ENCODE measurements at regions not wholly inside any gene's neighbourhood (a gene's known extent, or its start where the extent isn't known, plus 50 kb on each side); places are given as distances from the start of the nearest gene placed in this dataset.
"Not testable (repeated sequence)": the region's sequence is repeated elsewhere in the genome, so short reads cannot be mapped to it uniquely, and the experiment has no call there.

DNA sequence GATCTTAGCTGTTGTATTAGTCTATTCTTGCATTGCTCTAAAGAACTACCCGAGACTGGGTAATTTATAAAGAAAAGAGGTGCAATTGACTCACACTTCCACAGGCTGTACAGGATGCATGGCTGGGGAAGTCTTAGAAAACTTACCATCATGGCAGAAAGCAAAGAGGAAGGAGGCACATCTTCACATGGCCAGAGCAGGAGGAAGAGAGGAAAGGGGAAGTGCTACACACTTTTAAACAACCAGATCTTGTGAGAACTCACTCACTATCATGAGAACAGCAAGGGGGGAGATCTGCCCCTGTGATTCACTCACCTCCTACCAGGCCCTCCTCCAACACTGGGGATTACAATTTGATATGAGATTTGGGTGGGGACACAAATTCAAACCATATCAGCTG is 494.2 kb upstream of the CCDC196 start:
- H3K27me3 Mint-ChIP-seq, result not testable (repeated sequence)
- CTCF ChIA-PET, result interaction anchor here (1.0 to 2.3 kb wide), 2 partner anchors 32 to 167 kb away, joined by 3 to 7 read pairs; no protein-coding TSS in a partner anchor

DNA sequence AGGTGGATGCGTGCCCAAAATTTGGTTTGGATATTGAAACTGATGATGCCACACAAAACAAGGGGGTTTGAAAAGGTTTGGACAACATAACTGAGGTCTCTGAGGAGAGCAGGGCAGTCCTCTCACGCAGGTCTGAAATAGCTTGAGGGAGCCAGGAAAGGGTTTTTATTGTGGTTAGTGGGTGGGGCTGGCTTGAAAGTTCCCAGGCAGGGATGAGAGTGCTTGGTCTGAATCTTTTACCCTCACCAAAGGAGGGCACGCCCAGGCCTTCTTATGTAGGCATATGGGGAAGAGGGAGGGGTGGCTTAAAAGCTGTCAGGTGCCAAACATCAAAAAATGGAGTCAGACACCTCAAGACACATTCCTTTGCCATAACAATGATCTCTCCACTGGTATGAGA is 493.1 kb upstream of the CCDC196 start:
- DNase-seq, result peak; percentile 26

More for the DNA sequence above, 494.2 kb upstream of the CCDC196 start:
- Mint-ChIP-seq H3K9me3 (peaks cover 12% of the 10 kb centered on the region), H3K4me1 (peaks cover 31% of the 10 kb centered on the region)
- H3K36me3 Mint-ChIP-seq (ENCODE audit: low read depth); POLR2A ChIA-PET; H3K27ac Mint-ChIP-seq; H3K4me3 Mint-ChIP-seq; DNase-seq: not testable (repeated sequence)

GRCh38 chr14:65993996-65994395 is 492.2 kb upstream of the CCDC196 start:
- H3K4me1 Mint-ChIP-seq, result peaks cover 31% of the 10 kb centered on the region
- DNase-seq, result no peak
- ChIA-PET CTCF (no interaction called here), POLR2A (no interaction called here)
- H3K9me3 Mint-ChIP-seq, result peaks cover 12% of the 10 kb centered on the region
- no peak overlapping the region for H3K27ac Mint-ChIP-seq
- H3K27me3 Mint-ChIP-seq, result no peaks in the 10 kb centered on the region
- no peak overlapping the region for H3K4me3 Mint-ChIP-seq
- H3K36me3 Mint-ChIP-seq (ENCODE audit: low read depth), result peaks cover 9% of the 10 kb centered on the region

More for the DNA sequence above, 493.1 kb upstream of the CCDC196 start:
- no peaks in the 10 kb centered on the region for H3K27me3 Mint-ChIP-seq
- H3K27ac Mint-ChIP-seq, result peak overlapping the region; percentile 32
- H3K36me3 Mint-ChIP-seq (ENCODE audit: low read depth), result peaks cover 6% of the 10 kb centered on the region
- H3K4me1 Mint-ChIP-seq, result peaks cover 31% of the 10 kb centered on the region
- no peak overlapping the region for H3K4me3 Mint-ChIP-seq
- peaks cover 12% of the 10 kb centered on the region for H3K9me3 Mint-ChIP-seq
- ChIA-PET POLR2A (interaction anchor here (1.5 kb wide), 1 partner anchor 581 kb away, joined by 4 read pairs; no protein-coding TSS in a partner anchor), CTCF (interaction anchor here (0.6 kb wide), 1 partner anchor 645 kb away, joined by 4 read pairs; no protein-coding TSS in a partner anchor)

DNA sequence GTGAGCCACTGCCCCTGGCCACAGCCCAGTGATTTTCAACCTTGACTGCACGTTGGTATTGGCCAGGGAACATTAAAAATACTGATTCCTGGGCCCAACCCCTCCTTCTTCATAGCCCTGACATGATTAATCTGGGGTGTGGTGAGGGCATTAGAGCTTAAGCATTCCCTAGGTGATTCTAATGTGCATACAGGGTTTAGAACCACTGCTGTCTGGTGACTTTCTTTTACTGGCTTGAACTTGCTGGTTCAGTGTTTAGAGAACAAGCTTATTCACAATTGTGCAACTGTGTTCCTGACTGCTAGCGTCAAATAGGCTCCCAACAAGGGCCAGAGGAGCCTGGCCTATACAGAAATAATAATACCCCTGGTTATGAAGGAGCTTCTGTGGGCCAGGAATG is 488.8 kb upstream of the CCDC196 start:
- DNase-seq, result no peak
- CTCF ChIA-PET, result no interaction called here
- Mint-ChIP-seq H3K36me3 (ENCODE audit: low read depth) (peaks cover 3% of the 10 kb centered on the region), H3K4me1 (peaks cover 18% of the 10 kb centered on the region), H3K27me3 (peaks cover 12% of the 10 kb centered on the region), H3K9me3 (peaks cover 24% of the 10 kb centered on the region), H3K4me3 (no peak overlapping the region), H3K27ac (no peak overlapping the region)
- POLR2A ChIA-PET, result no interaction called here

DNA sequence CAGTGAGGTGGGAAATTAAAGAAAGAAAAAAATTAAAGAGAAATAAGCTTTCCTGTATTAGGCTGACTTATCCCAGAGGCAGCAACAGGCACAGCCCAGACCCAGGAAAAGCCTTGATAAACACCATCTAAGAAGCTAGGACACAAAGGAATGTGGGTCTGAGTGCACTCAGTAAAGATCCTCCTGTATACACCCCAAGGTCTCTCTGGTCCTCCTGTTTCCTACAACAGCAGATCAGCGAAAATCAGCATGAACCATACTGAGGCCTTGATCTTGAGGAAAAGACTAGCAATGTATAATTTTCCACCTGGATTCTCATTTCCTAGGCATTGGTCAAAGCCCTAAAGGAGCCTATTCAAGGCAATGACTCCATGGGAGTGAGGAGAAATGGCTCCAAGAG is 486.3 kb upstream of the CCDC196 start:
- H3K9me3 Mint-ChIP-seq, result peaks cover 28% of the 10 kb centered on the region
- H3K4me1 Mint-ChIP-seq, result peaks cover 3% of the 10 kb centered on the region
- H3K36me3 Mint-ChIP-seq (ENCODE audit: low read depth), result peaks cover 3% of the 10 kb centered on the region
- peaks cover 12% of the 10 kb centered on the region for H3K27me3 Mint-ChIP-seq
- H3K4me3 Mint-ChIP-seq, result no peak overlapping the region
- ChIA-PET CTCF (no interaction called here), POLR2A (no interaction called here)
- no peak for DNase-seq
- H3K27ac Mint-ChIP-seq, result no peak overlapping the region

GRCh38 chr14:66000766-66001165 is 485.4 kb upstream of the CCDC196 start:
- H3K27ac Mint-ChIP-seq, result no peak overlapping the region
- H3K27me3 Mint-ChIP-seq, result peaks cover 18% of the 10 kb centered on the region
- ChIA-PET POLR2A (no interaction called here), CTCF (no interaction called here)
- H3K9me3 Mint-ChIP-seq, result peaks cover 28% of the 10 kb centered on the region
- no peak for DNase-seq
- H3K4me3 Mint-ChIP-seq, result no peak overlapping the region
- H3K36me3 Mint-ChIP-seq (ENCODE audit: low read depth), result peaks cover 3% of the 10 kb centered on the region
- H3K4me1 Mint-ChIP-seq, result peaks cover 3% of the 10 kb centered on the region

DNA sequence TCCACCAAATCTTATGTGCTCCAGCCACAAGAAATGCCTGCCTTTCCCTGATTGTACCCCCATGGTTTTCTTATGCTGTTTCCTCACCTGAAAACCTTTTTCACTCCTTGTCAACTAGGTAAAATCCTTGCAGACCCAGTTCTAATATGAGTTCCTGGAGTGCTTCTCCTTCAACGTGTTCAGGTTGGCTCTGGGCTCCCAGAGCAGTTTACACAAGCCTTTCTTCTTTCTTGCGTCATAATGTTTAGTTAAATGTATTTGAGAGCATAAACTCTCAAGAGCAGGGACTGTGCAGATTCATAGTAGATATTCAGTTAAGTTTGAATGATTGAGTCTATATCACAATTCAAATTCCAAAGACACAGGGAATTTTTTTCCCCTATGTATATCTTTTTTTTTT is 484.8 kb upstream of the CCDC196 start:
- Mint-ChIP-seq H3K36me3 (ENCODE audit: low read depth) (peaks cover 3% of the 10 kb centered on the region), H3K4me3 (no peak overlapping the region), H3K27ac (no peak overlapping the region), H3K9me3 (peaks cover 28% of the 10 kb centered on the region), H3K4me1 (peaks cover 3% of the 10 kb centered on the region), H3K27me3 (peaks cover 19% of the 10 kb centered on the region)
- no peak for DNase-seq
- ChIA-PET CTCF (interaction anchor here (0.7 kb wide), 1 partner anchor 87 kb away, joined by 3 read pairs; no protein-coding TSS in a partner anchor), POLR2A (no interaction called here)

GRCh38 chr14:66003082-66003730 is 483.0 kb upstream of the CCDC196 start:
- H3K27me3 Mint-ChIP-seq, result peaks cover 23% of the 10 kb centered on the region
- H3K4me3 Mint-ChIP-seq, result no peak overlapping the region
- CTCF ChIA-PET, result no interaction called here
- peaks cover 3% of the 10 kb centered on the region for H3K4me1 Mint-ChIP-seq
- H3K9me3 Mint-ChIP-seq, result peaks cover 26% of the 10 kb centered on the region
- H3K27ac Mint-ChIP-seq, result no peak overlapping the region
- peaks cover 3% of the 10 kb centered on the region for H3K36me3 Mint-ChIP-seq (ENCODE audit: low read depth)
- no peak for DNase-seq
- POLR2A ChIA-PET, result no interaction called here

- ChIA-PET POLR2A (no interaction called here), CTCF (no interaction called here)
- Mint-ChIP-seq H3K4me1 (peaks cover 2% of the 10 kb centered on the region), H3K36me3 (ENCODE audit: low read depth) (no peaks in the 10 kb centered on the region), H3K27me3 (peaks cover 20% of the 10 kb centered on the region), H3K4me3 (no peak overlapping the region), H3K27ac (no peak overlapping the region), H3K9me3 (peaks cover 13% of the 10 kb centered on the region)
- DNase-seq, result no peak
Observed at GRCh38 chr14:66005900-66006434, 480.2 kb upstream of the CCDC196 start.

DNA sequence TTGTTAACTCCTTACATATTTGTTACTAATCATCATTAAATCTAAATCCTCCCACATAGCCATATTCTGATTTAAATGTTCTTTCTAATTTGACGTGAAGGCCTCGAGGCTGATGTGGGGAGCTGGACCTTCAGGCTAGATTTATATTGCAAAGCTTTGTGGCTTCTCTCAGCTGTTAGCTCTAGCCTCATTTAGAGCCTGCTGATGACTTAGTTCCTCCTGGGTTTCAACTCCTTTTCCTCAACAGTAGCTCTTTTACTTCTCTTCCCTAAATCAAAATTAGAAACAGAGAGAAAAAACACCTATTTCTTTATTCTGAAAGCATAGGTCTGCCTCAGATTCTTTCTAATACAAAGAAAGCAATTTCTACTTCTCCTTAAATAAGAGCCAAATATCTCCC is 477.5 kb upstream of the CCDC196 start:
- ChIA-PET CTCF (no interaction called here), POLR2A (no interaction called here)
- Mint-ChIP-seq H3K9me3 (peaks cover 9% of the 10 kb centered on the region), H3K36me3 (ENCODE audit: low read depth) (no peaks in the 10 kb centered on the region), H3K27ac (no peak overlapping the region), H3K4me1 (peaks cover 5% of the 10 kb centered on the region), H3K4me3 (no peak overlapping the region), H3K27me3 (peaks cover 11% of the 10 kb centered on the region)
- DNase-seq, result no peak

DNA sequence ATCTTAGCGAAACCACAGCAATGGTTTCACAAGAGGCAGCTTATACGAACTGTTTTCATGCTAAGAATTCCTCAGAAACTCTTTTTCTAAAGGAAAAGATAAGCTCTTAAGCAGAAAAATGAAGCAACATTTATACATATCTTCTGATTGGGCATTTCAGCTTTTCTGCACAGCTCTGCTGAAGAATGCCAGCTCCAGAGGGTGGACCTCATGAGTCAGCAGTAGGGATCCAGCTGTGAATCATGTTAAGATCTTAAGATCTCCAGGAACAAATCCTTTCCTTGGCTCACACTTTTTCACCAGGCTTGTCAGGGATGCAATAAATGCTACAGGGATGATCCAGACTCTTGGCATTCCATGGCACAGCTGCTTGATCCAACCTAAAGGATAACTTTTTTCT is 477.1 kb upstream of the CCDC196 start:
- peaks cover 11% of the 10 kb centered on the region for H3K9me3 Mint-ChIP-seq
- H3K4me1 Mint-ChIP-seq, result peaks cover 5% of the 10 kb centered on the region
- DNase-seq, result no peak
- H3K27me3 Mint-ChIP-seq, result peaks cover 11% of the 10 kb centered on the region
- H3K4me3 Mint-ChIP-seq, result no peak overlapping the region
- CTCF ChIA-PET, result interaction anchor here (1.0 kb wide), 1 partner anchor 13 kb away, joined by 3 read pairs; no protein-coding TSS in a partner anchor
- H3K36me3 Mint-ChIP-seq (ENCODE audit: low read depth), result no peaks in the 10 kb centered on the region
- POLR2A ChIA-PET, result no interaction called here
- no peak overlapping the region for H3K27ac Mint-ChIP-seq

- peaks cover 3% of the 10 kb centered on the region for H3K4me1 Mint-ChIP-seq
- no peak for DNase-seq
- H3K36me3 Mint-ChIP-seq (ENCODE audit: low read depth), result no peaks in the 10 kb centered on the region
- CTCF ChIA-PET, result no interaction called here
- no peak overlapping the region for H3K4me3 Mint-ChIP-seq
- H3K27me3 Mint-ChIP-seq, result peaks cover 5% of the 10 kb centered on the region
- peaks cover 9% of the 10 kb centered on the region for H3K9me3 Mint-ChIP-seq
- no peak overlapping the region for H3K27ac Mint-ChIP-seq
- POLR2A ChIA-PET, result no interaction called here
Observed at GRCh38 chr14:66010695-66011094, 475.5 kb upstream of the CCDC196 start.

GRCh38 chr14:66011855-66012254 is 474.3 kb upstream of the CCDC196 start:
- H3K9me3 Mint-ChIP-seq, result peaks cover 12% of the 10 kb centered on the region
- CTCF ChIA-PET, result no interaction called here
- H3K27me3 Mint-ChIP-seq, result peaks cover 10% of the 10 kb centered on the region
- no peaks in the 10 kb centered on the region for H3K36me3 Mint-ChIP-seq (ENCODE audit: low read depth)
- peaks cover 3% of the 10 kb centered on the region for H3K4me1 Mint-ChIP-seq
- no peak overlapping the region for H3K27ac Mint-ChIP-seq
- H3K4me3 Mint-ChIP-seq, result no peak overlapping the region
- no peak for DNase-seq
- POLR2A ChIA-PET, result no interaction called here

- Mint-ChIP-seq H3K27me3 (peaks cover 11% of the 10 kb centered on the region), H3K9me3 (peaks cover 12% of the 10 kb centered on the region)
- CTCF ChIA-PET; H3K36me3 Mint-ChIP-seq (ENCODE audit: low read depth); DNase-seq; H3K27ac Mint-ChIP-seq; H3K4me3 Mint-ChIP-seq; POLR2A ChIA-PET; H3K4me1 Mint-ChIP-seq: not testable (repeated sequence)
Observed at GRCh38 chr14:66013607-66014006, 472.6 kb upstream of the CCDC196 start.

All from activated CD4-positive, alpha-beta memory T cell treated with anti-CD3 and anti-CD28 coated beads, Interleukin-2, amount 10 ng/mL, durations not matched to agents 7 days and 5 days (primary cell).